Left colon (tissue), 2 donors: ENCODE measurements at regions not wholly inside any gene's neighbourhood (a gene's known extent, or its start where the extent isn't known, plus 50 kb on each side); places are given as distances from the start of the nearest gene placed in this dataset.
"Not testable (repeated sequence)": the region's sequence is repeated elsewhere in the genome, so short reads cannot be mapped to it uniquely, and the experiment has no call there.

Experiments
- ATAC-seq: fragments of 200-7000 bp; cut with Tn5 transposase; one replicate; pipeline ENCODE4 v1.9.1; 2020; ENCODE audit warnings: mild to moderate bottlenecking, moderate library complexity
- DNase-seq, 2 donors: peaks; one replicate each; pipeline ENCODE4 v3.0.0-alpha.2; 2020
- intact Hi-C, 2 donors: fragments of 100-400 bp; cut with DNase I in 1 of 2; cut with micrococcal nuclease in 1 of 2; formaldehyde crosslinking; loops; one replicate each; pipeline versions ENCODE4 v1.11.2 to v1.14.0; 2022; cut with DNase I, micrococcal nuclease
- donor health status: DM: no; HTN: no; CAD: no.
- donor health status: DM: yes; HTN: yes; CAD: no.

DNA sequence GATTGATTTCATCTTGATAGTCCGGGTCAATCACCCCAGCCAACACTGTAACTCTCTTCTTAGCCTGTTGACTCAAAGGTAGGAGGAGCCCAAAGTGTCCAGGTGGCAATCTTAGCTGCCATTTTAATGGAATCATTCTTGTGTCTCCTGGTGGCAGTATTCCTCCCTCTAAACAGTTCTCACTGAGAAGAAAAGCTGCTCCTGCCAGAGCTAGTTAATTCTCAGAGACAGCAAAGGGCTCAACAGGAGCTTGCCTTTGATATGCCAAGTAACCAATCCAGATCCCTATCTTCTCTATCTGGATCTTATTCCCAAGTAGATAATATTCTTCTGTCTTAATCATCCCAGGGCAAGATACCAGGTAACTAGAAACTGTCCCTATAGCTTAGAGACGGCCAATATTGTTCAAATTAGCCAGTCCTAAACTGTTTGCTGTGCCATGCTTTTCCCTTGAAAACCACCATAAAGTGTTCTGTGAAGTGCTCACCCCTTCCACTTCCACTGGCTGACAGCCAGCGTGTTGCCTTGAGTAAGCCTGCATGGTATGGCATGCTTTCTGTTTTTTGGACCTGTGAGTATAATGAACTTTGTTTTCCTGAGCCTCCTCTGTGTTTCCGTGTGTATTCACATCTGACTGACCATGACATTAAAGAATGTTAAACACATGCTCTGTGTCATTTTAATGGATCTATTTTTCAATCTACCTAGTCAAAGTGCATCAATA, 463.7 kb upstream of the SLITRK5 start:
- no peak for DNase-seq
- intact Hi-C loops: no loop called here
- no peak for ATAC-seq

DNA sequence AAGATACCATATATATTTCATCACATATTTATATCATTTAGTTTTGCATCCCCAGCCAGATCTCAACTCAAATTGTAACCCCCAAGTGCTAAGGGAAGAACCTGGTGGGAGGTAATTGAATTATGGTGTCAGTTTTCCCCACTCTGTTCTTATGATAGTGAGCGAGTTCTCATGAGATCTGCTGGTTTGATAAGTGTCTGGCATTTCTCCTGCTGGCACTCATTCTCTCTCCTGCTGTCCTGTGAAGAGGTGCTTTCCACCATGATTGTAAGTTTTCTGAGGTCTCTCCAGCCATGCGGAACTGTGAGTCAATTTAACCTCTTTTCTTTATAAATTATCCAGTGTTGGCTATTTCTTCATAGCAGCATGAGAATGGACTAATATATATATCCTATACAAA, 462.5 kb upstream of the SLITRK5 start:
- DNase-seq (no peak), ATAC-seq (no peak)
- intact Hi-C loops: no loop called here

DNA sequence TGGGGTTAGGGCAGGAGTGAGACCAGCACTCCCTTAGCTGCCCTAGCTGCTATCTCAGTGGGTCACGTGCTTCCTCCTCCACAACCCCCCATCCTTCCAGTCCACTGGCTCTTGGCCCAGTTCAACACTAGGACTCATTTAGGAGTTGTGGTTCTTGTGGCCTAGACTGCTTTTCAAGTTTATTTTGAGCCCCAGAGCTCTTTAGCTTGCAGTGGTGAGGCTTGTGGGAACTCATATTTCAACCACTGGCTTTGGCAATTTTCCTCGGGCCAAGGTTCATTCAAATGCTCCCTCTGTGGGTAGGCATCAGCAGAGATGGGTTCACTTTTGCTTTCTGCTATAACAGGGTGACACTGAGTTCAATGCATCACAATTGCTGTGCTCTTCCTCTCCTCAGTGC, 436.2 kb upstream of the SLITRK5 start:
- no peak for ATAC-seq
- intact Hi-C loops: no loop called here

DNA sequence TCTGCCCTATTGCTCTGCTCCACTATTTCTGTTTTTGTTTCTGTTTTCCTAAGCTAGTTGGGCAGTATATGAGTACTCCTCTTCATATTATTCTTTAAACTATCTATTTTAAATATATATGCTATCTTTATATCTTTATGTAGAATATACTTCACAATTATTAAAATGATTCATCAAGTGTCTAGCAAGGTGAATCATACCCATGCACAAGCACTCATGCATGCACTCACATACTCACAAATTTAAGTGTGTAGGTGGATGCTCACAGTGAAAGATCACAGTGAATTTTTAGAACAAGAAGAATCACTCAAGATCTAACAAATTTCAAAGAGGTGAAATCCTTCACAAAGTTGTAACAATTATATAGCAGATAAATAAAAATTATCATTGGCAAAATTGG, 435.6 kb upstream of the SLITRK5 start:
- ATAC-seq (no peak), DNase-seq (no peak)
- intact Hi-C loops: no loop called here

More for the DNA sequence above, 436.2 kb upstream of the SLITRK5 start:
- no peak for DNase-seq

DNA sequence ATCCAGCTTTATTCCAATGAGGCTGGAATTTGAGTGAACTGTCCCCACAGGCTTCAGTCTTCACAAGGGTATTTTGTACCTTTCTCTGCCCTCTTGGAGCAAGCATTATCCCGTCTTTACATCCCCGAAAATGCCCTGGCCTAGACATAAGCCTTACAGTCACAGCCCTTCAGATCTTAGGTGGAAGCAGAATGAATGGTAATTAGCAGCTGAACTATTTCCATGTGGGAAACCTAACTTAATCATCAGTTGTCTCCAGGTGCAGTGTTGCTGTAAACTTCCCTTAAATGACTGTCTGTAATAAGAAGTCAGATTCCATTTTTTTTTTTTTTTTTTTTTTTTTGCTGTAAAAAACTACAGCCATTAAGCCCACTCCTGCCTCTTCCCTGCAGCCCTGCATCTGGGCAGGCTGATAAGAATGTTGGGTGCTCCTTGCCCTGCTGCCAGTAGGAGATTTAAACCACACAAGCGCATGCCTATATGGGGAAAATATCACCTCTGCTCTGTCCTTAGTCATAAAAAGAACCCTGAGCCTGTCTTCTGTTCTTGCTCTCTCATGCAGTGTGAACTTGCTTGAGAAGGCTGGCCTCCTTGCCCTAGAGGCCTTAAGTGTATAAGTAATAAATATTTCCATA, 426.8 kb upstream of the SLITRK5 start:
- intact Hi-C loops: no loop called here
- DNase-seq: no peak
- ATAC-seq: no peak

DNA sequence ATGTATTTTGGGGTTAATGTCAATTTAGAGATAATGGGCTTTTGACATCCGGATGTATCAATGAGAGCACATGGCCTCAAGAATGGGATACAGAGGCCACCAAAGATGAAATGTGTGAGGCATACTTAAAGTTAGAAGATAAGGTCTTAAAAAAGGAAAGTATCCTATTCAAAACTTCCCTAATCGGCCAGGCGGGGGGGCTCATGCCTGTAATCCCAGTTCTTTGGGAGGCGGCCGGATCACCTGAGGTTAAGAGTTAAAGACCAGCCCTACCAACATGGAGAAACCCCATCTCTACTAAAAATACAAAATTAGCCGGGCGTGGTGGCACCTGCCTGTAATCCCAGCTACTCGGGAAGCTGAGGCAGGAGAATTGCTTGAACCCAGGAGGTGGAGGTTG, 421.3 kb upstream of the SLITRK5 start:
- DNase-seq, intact Hi-C loops, ATAC-seq: not testable (repeated sequence)

DNA sequence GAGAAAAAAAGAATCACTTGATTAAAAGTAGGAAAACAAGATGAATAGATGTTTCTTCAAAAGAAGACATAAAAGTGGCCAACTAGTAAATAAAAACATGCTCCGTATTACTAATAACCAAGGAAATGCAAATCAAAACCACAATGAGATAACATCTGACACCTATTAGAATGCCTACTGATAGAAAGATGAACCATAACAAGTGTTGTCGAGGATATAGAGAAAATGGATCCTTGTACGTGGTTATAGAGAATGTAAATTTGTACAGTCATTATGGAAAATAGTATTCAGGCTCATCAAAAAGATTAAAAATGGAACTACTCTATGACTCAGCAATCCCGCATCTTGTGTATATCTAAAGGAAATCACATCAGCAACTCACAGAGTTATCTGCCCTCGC, 415.8 kb upstream of the SLITRK5 start:
- intact Hi-C loops: no loop called here
- no peak for DNase-seq
- ATAC-seq: no peak

DNA sequence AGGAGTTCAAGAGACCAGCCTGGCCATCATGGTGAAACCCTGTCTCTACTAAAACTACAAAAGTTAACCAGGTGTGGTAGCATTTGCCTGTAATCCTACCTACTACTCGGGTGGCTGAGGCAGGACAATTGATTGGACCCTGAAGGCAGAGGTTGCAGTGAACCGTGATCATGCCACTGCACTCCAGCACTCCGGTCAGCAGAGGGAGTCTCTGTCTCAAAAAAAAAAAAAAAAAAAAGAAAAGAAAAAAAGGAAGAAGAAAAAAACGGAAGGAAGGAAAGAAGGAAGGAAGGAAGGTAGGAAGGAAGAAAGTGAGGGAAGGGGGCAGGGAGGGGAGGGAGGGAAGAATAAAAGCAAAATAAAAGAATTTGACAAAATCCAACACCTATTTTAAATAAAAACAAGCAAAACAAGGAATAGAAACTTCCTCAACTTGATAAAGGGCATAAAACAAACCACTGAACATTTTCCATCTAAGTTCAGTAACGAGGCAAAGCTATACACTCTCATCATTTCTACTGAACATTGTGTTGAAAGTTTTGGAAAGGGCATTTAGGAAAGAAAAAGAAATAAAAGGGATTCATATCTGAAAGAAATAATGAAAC, 411.6 kb upstream of the SLITRK5 start:
- ATAC-seq (no peak), DNase-seq (no peak)
- intact Hi-C loops: no loop called here

DNA sequence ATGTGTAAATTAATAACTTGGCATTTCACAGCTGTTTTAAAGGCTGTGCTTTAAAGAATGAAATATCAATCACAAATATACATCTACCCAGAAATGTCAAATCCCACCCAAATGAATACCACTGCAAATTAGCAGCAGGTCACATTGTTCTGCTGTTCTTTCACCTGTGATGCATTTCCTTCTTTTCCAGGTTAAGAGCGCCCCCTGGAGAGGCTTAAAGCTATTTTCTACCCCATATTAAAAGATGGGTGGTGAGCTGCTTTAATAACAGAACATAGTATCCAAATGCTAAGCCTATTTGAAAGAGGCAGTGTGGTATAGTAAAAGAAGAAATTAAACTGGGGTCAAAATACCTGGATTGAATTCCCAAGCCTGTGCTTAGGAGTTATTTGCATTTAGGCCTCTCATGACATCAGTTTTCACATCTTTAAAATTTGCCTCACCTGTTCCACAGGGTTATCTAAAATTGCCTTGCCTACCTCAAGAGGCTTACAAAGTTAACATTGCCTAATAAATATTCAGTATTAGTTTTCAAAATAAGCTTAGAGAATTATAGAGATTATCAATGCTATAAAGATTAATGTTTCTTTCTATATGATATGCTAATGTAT, 396.9 kb upstream of the SLITRK5 start:
- DNase-seq: peak in 1 of 2 donors; percentile 30
- intact Hi-C loops: loop anchor here in 1 of 2 donors (10.0 kb wide), 1 partner anchor 400 kb away; no protein-coding TSS in a partner anchor
- peak; percentile 37 for ATAC-seq

DNA sequence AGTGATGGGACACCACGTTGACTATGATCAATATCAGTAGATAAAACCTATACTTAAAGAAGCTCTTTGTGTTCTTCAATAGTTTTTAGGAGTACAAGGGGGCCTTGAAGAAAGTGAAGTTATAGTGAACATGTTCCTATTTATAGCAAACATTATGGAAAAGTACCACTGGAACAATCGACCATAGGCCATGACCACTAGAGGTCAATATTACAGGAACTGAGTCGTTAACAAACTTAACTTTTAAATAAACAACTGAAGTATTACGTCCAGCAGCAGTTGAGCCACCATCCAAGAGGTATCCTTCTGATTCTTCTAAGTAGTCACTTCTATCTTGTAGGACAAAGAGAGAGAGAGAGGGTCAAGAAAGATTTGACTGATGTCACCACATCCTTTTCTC, 391.0 kb upstream of the SLITRK5 start:
- ATAC-seq (no peak), DNase-seq (no peak)
- intact Hi-C loops: no loop called here

DNA sequence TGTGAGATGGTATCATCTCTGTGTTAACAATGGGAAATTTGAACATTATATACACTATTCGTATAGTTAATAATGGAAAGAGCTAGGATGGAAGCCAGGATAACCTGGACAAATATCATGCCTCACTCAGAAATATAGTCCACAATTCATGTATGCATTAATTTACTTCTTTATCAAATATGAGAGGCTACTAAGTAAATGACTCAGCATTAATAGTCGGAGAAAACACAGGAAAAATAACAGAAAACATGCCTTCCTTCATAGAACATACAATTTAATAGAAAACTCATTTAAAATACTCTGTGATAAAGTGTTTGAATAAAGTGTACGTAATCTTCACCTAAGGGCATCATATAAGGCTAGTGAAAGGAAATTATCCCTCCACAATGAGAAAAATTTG, 383.4 kb upstream of the SLITRK5 start:
- intact Hi-C loops: no loop called here
- no peak for DNase-seq
- no peak for ATAC-seq

DNA sequence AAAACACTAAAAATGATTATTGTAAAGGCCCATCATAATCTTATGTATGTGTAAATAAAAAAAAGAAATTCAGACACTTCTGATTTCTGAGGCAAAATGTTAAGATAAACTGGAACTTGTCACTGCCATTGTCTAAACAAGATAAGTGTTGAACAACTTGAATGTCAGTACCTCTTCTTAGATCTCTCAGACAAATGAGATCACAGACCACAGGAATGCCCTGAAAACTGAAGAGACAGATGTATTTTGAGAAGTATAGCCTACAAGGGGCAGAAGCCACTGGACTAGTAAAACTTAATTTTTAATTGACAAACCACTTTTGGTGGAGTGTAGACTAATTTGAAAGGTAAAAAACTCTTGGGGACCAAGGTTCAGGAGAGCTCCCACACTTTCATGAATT, 375.5 kb upstream of the SLITRK5 start:
- ATAC-seq (no peak), DNase-seq (no peak)
- intact Hi-C loops: no loop called here

DNA sequence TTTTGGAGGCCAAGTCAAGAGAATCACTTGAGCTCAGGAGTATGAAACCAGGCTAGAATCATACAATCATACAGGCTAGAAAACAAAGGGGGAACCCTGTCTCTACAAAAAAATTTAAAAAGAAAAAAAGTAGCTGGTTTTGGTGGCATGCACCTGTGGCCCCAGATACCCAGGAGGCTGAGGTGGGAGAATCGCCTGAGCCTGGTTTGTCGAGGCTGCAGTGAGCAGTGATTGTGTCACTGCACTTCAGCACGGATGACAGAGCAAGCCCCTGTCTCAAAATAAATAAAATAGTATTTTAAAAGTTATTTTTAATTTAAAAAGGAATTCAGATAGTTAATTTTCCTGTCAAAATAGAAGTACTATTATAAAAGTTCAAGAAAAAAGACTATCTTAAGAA, 369.1 kb upstream of the SLITRK5 start:
- ATAC-seq (no peak), DNase-seq (no peak)
- intact Hi-C loops: no loop called here

DNA sequence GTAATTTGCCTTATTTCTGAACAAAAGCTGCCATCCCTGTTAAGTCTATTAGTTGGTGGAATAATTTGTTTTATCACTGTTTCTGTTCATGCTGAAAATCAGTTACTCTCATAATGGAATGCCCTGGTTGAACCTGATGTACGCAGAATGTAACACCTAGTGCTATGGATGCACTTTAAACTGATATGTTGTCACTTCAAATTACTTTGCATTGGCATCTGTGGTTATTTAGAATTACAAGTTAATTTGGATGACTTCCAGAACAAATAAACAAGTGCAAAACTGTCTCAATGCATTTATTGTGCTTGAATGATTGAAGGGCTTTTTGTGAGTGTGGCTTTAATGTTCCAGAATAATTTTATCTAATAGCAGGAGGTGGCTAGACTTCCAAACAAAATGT, 368.2 kb upstream of the SLITRK5 start:
- intact Hi-C loops: no loop called here
- ATAC-seq (no peak), DNase-seq (no peak)

DNA sequence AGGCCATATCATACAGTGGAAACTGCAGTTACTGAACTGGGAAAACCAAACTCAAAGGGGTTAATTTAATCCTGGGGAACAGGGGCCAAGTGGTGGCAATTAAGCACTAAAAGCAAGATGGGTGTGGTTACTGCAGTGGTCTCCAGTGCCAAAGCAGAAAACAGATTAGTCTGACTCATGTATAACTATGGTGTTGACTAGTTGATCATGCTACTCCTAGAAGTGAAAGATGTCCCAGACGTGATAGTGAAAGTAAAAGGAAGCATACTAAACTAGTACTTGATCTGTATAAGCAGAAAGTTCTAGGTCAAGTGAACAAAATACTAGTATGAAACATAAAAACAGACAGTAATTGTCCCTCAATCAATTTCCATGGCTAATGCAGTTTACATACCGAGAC, 360.0 kb upstream of the SLITRK5 start:
- DNase-seq (no peak), ATAC-seq (no peak)
- intact Hi-C loops: no loop called here

DNA sequence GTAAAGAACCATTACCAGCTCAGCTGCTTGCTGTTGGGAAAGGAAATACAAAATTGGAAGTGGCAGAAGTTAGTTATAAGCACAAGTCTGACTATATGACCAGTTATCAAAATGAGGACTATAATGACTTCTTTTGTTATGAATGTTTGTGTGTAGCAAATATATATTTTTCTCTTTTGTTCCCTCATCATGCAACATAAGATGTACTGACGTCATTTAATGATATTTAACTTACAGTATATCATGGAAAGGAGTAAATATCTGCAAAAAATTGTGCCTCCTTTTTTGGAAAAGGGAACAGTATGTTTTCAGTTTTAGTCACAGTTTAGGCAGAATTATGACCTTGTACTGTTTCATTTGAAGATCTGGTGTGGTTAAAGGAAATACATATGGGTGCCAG, 356.3 kb upstream of the SLITRK5 start:
- intact Hi-C loops: no loop called here
- DNase-seq: no peak
- ATAC-seq: no peak

DNA sequence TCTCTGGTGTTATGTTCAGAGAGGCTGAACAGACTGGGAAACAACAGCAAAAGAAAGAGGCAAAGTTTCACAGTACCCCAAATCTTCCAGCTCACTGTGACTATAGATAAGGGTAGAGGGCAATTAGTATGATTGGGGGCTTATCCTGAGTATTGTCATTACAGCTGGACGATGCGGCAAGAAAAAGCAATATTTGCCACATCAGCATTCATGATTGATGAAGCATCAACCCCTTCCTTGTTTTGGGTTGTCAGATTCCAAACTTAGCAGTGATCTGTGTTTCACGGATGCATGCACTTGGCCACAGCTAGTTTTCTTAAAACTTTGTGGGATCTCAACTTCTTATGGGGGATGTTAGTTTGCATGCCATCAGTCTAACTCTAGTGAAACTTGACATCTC, 348.8 kb upstream of the SLITRK5 start:
- intact Hi-C loops: no loop called here
- ATAC-seq (no peak), DNase-seq (no peak)

DNA sequence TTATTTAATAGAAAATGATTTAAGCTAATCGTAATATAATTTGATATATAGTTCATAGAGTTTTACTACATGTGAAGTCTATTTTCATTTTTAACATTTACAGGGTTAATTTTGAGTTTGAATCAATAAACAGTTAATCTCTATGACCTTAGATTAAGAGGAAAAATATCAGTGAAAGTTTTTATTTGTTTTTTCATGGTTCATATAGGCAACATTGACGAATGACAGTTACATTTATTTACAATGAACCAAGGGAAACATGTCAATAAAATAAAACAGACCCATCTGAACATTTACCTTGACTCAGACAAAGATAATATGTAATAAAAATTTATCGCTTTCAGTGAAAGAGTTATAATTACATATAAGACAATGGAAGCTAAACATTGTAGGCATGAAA, 346.6 kb upstream of the SLITRK5 start:
- intact Hi-C loops: no loop called here
- DNase-seq: no peak
- ATAC-seq: no peak

DNA sequence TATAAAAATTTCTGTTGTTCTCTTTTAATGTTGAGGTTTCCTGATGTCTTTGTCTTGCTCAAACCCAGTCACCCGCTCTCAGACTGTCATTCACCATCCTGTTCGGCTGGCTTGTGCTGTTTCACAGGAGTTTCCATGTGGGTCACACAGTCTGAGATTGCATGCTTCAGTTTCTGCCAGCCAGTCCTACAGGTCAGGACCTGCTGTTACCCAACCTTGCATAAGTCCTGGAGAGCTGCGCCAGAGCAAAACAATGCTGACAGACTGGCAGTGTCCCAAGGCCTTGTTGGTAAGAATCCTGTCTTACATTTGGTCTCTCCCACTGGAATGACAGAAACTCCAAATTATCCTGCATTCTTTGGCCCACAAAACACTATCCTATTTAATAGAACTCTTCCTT, 340.0 kb upstream of the SLITRK5 start:
- ATAC-seq (no peak), DNase-seq (no peak)
- intact Hi-C loops: no loop called here

DNA sequence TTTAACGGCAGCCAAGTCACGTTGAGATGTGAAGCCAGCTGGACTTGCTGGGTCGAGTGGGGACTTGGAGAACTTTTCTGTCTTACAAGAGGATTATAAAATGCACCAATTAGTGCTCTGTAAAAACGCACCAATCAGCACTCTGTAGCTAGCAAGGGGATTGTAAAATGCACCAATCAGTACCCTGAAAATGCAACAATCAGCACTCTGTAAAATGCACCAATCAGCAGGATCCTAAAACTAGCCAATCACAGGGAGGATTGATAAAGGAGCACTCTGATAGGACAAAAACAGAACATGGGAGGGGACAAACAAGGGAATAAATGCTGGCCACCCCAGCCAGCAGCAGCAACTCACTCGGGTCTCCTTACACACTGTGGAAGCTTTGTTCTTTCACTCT, 337.6 kb upstream of the SLITRK5 start:
- no peak for DNase-seq
- ATAC-seq: no peak
- intact Hi-C loops: no loop called here
